ENCODE measurements at regions not wholly inside any gene's neighbourhood (a gene's known extent, or its start where the extent isn't known, plus 50 kb on each side); places are given as distances from the start of the nearest gene placed in this dataset.

DNA sequence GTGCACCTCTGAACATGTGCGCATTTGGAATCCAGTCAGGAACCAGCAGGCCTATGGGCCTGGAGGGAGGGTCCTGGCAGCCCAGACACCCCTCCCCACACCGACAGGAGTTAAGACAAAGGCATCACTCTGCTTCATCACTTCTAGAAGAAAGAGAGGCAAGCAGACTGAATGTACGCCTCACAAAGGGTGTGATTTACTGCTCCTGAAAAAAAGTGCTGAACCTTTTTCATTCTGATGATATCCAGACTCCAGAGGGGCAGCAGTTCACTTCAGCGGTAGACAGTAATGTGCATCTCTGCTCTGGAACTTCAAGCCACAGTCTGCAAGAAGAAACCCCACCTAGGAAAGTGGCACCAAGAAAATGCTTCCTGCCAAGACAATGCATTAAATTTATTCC lies 88.2 kb upstream of the TMEM72 start:
- no peak for DNase-seq (ENCODE audit: low spot score)

DNA sequence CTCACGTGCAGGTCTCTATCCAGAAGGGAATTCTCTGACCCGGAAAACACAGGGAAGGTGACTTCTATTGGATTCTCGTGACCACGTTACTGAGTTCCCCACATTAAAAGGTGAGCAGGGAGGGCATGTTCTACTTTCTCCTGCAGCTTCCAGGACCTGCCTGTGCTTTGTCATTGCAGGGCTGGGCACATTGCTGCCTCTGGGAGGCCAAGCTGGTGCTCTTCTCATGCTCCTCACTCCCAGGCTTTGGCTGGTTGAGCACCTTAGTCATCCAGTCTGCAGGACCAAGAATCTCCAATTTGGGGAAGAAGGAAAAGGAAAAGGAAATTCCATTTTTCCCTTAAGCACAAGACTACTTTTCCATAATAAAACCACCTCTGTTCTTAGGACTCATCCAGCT lies 86.5 kb upstream of the TMEM72 start:
- DNase-seq (ENCODE audit: low spot score), result no peak

DNA sequence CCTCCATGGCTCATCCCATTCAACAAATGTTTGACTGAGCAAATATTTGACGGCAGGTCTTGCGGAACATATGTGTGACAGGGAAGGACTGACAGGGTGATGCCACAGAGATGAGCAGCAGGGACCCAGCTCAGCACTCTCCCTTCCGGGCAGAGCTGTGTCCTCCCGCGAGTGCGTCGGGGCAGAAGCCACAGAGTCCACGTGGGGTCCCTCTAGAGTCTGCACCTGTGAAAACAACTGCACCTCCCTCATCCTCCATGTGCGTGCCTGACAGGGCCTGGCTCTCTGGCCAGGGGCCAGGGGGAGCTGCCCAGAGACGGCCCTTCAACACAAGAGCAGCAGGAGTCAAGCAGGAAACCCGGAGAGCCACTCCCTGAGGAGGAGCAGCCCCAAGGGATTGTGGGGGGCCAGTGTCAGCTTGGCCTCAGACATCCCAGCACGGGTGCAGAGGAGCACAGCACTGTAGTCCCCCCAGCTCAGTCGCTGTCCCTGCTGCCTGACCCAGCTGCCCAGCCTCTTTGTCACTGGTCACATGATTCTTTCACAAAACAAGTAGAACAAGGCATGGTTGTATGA lies 83.6 kb upstream of the TMEM72 start:
- no peak for DNase-seq (ENCODE audit: low spot score)

DNA sequence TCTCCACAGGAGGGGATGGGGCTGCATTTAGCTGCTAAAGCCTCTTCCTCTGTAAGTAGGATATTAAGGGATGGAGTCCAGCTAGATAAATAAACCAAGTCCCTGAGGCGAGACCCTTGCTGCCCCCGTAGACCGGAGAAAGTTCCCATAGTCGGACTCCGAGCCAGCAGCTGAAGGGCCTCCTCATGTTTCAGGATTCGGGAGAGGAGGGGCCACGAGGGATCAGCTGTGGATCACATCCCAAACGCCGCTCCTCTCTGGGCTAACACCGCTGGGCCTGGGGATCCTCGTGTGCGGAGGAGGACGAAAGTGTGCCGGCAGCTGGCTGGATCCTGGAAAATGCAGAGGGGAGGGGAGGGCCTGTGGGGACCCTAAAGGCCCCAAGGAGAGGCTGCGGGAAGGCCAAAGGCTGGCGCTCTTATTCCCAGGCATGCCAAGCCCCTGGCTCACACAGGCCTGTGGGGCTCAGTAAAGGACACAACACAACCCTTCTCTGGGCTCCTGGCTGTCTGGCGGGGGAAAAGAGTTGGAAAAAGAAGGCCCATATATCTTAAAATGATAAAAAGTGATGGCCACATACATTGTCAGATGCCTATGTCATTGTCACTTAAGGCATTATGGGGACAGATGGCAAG lies 82.5 kb upstream of the TMEM72 start:
- no peak for DNase-seq (ENCODE audit: low spot score)

DNA sequence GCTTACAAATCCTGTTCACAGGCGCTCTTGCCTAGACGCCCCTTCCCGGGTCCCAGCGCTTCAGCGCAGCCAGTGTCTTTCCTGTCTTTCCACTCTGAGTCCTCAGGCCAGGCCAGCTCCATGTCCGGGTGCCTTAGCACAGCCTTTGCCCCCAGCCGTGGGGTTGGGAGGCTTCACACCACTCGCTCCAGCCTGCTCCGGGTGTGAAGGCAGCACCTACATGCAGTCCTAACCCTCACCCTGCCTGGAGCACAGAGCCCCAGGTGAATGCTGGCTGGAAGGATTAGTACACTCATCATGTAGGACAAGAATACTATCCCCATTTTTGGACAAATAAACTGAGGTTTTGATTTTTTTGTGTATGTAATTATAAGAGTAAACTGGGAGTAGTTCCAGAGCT lies 81.7 kb upstream of the TMEM72 start:
- no peak for DNase-seq (ENCODE audit: low spot score)

DNA sequence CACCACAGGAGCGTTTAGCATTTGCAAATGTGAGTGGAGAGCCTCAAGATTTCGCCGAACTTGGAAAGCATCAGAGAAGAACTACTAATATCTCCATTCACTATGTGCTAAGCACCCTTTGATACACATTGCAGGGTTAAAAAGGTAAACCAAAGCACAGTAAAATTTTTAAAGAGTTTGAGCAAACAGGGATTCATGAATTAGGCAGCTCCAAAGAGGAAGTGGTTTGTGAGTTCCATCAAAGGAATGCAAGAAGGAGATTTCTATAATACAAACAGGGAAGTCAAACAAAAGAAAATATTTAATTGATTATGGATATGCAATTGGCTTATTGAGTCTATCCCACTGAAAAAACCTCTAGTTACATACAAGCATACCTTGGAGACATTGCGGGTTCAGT lies 81.1 kb upstream of the TMEM72 start:
- peak; percentile 10 for DNase-seq (ENCODE audit: low spot score)

DNA sequence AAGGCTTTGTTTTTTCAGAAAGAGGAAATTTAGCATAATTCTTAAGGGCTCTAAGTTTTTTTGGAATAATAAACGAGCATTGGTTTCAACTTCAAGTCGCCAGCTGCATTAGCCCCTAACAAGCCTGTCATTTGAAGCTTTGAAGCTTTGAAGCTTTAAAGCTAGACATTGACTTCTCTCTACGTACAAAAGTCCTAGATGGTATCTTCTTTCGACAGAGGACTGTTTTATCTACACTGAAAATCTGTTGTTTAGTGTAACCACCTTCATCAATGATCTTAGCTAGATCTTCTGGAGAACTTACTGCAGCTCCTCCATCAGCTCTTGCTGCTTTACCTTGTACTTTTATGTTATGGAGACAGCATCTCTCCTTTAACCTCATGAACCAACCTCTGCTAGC lies 79.6 kb upstream of the TMEM72 start:
- DNase-seq (ENCODE audit: low spot score), result no peak

DNA sequence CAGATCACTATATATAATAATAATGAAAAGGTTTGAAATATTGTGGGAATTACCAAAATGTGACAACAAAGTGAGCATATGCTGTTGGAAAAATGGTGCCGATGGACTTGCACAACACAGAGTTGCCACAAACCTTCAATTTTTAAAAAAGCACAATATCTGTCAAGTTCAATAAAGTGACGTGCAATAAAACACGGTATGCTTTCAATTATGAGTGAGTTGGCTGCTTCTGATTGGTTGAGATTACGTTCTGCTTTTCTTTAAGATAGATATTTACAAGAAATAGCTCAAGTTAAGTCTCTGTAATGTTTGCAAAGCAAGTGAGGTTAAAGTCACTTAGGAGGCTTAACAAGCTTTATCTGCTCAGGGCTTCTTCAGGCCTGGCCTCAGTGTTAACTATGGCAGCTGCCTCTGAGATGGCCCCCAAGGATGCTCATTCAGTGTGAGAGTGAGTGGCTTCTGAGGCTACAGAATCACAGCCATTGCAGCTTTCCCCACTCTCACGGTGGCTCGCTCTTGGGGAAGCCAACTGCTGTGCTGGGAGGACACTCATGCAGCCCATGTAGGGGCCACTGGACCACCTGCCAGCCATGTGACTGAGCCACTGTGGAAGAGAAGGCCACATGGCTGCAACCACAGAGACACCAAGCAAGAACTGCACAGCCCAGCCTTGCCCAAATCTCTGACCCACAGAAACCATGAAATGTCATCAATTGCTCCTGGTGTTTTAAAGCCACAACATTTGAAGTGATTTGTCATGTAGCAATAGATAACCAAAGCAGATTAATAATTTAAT lies 78.3 kb upstream of the TMEM72 start:
- no peak for DNase-seq (ENCODE audit: low spot score)

DNA sequence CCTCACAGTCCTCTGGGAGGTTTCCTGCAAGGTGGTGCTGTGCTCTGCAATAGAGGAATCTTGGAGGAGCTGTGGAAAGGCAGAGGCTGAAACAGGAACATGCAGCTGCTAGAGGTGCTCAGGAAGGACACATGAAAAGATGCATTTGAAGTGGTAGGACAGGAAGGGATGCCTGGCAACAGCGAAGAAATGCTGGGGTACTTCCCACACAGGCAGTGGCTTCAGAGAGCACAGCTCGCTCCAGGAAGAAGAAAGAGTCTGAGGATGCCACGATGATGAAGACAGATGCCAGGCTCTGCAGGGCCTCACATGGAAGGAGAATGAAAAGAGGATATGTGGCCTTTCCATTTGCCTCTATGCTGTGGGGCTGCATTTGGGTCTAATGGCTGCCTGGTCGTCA lies 77.0 kb upstream of the TMEM72 start:
- DNase-seq (ENCODE audit: low spot score), result no peak

DNA sequence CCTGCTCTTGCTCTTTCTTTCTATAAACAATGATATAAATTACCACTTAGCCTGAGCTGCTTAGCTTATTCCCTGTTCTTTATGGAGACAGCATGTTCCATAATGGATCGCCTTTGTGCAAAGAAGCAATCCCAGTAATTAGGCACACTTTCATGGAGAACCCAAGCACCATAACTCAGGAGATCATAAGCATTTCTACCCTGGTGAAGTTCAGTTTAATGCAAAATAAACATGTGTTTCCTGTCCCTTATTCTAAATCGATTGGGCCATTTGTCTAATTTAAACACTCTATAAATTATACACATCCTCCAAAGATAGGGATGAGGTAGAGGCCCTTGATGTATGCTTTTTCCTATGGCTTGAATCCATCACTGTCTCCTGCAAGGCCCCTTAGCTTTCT lies 75.8 kb upstream of the TMEM72 start:
- DNase-seq (ENCODE audit: low spot score), result no peak

DNA sequence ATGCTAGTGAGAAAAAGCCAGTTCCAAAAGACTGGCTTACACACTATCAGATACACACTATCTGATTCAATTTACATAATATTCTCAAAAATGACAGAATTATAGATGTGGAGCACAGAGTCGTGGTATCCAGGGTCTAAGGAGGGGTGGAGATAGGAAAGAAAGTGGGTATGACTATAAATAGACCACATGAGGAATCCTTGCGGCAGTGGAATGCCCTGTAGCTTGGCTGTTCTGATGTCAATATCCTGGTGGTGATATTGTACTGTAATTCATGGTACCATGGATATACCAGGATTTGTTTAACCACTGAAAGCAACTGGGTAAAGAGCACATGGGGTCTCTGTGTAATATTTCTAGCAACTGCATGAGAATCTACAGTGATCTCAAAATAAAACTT lies 67.7 kb upstream of the TMEM72 start:
- DNase-seq (ENCODE audit: low spot score), result no peak

DNA sequence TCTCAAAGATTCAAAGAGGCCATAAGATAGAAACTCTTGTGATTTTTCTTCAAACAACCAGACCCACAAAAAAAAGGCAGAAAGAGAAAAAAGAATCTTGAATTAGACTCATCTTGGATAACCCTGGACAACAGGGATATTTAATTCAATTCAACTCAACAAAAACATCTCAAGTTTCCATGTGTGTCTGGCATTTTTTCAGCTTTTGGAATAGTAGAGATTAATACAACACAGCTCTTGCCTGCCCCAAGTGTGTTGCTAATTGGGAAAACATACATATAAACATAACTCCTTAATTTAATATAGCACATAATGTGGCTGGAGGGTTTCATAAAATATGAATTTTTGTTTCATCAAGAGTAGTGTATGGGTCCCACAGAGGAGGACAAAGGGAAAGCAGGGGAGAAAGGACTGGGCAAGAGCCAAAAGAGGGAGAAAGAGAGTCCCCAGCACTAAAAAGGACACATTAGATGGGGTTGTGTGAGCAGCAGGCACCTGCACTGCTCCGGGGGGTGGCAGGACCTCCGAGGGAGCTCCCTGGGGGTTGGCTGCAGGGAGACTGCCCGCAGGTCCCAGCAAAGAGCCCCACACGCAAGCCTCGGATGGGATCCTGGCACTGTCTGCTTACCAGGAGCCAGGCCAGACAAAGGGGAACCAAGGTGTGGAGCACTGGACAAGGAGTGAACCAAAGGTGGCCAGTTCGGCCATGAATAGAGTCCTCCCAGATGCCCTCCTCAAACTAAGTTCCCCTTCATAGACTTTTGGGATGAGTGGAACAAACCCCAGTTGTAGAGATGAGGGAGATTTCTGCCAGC lies 65.6 kb upstream of the TMEM72 start:
- no peak for DNase-seq (ENCODE audit: low spot score)

DNA sequence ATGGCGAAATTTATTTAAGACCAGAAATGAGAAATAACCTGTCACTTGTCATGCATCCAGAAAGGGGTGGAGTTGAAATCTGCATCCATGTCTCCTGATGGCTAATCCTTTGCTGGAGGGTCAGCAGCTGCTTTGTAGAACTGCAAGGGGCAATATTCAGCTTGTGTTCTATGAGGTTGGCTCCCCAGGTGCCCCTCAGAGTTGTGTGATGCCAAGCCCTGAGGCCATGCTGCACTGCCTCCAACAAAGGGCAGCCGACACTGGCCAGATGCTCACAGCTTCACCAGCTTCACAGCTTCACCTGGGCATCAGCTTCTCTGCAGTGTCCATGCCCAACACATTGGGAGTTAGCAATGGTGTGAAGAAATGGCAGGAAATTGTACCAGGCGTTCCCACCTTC lies 64.0 kb upstream of the TMEM72 start:
- no peak for DNase-seq (ENCODE audit: low spot score)

DNA sequence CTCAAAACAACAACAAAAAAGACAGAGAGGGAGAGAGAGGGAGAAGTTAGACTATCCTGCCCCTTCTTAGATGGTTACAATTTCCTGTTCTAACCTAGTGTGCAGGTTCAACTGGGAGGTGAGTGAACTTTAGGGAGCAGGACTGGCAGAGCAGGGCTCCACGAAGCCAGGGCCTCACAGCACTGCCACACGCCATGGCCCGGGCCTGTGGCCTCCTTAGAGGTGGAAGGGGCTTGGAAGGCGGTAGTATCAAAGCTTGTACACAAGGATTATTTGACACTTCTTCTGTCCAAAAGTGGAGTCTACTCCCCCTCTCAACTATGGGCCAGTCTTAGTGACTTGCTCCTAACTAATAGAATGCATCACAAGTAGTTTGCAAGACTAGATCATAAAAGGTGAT lies 62.9 kb upstream of the TMEM72 start:
- DNase-seq (ENCODE audit: low spot score), result no peak

DNA sequence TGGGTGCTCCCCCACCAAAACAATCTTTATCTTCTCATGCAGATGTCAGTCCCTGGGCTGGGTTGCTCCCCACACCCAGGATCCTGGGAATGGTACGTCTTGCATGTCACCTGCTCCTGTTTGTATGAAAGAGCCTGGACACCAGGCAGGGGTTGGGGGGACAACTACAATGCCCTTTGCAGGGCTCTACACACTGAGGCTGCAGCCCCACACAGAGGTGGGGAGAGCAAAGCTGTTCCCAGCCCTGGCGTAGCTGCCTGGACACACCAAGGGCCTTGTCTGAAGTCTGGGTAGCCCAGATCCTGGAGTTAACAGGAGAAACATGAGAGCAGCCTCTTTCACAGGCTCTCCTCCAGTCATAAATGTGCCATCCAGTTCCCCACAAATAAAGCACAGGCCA lies 61.2 kb upstream of the TMEM72 start:
- DNase-seq (ENCODE audit: low spot score), result no peak

DNA sequence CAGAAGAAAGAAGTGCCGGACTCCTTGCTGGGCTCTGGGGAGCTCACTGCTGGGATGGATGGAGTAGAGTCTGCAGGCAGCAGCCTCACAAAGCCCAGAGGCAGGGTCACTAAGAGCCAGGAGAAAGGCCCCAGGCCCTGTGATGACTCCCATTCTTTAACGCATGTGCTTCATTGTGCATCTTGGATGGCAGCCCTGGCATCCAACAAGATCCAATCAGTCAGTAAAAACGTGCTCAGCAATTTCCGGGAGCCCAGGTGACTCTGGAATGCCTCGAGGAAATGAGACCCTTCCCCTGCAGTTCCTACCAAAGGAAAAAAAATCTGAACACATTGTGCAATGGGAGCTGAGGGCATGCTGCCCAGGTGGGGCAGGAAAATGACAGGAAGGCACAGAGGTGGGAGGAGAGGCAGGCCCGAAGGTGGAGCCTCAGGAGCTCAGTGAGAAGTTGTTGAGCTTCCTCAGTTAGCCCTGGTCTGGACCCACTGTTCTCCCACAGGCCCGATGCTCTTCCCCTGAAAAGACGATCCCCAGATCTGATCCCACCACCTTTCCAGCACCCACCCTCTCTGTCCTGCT lies 60.7 kb upstream of the TMEM72 start:
- DNase-seq (ENCODE audit: low spot score), result no peak

DNA sequence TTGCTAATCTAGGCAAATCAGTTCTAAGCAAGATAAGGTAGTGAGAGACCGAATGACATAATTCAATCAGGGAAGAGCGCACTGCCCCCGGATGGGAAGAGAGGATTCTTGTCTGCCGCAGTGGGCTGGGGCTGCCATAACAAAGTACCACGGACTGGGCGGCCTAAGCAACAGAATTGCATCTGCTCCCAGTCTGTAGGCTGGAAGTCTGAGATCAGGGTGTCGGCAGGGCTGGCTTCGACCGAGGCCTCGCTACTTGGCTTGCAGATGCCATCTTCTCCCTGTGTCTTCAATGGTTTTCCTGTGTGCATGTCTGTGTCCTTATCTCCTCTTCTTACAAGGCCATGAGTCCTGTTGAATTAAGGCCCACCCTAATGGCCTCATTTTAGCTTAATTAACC lies 59.7 kb upstream of the TMEM72 start:
- no peak for DNase-seq (ENCODE audit: low spot score)

DNA sequence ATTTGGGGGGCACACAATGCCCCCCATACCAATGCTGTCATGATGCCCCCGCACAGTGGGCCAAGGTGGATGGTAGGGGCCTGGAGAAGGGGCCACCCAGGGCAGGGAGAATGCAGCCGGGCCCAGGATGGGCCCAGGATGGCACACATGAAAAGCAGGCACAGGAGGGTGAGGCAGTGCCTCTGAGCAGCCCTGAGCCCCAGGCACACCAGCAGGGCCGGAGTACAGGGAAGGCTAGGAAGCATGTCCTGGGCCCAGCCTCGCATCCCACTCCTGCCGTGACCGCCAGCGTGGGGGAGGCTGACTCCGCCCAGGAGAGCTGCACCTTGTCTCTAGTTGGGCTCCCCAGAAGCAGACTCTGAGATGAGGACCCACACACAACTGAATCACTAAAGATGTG lies 59.3 kb upstream of the TMEM72 start:
- DNase-seq (ENCODE audit: low spot score), result no peak

DNA sequence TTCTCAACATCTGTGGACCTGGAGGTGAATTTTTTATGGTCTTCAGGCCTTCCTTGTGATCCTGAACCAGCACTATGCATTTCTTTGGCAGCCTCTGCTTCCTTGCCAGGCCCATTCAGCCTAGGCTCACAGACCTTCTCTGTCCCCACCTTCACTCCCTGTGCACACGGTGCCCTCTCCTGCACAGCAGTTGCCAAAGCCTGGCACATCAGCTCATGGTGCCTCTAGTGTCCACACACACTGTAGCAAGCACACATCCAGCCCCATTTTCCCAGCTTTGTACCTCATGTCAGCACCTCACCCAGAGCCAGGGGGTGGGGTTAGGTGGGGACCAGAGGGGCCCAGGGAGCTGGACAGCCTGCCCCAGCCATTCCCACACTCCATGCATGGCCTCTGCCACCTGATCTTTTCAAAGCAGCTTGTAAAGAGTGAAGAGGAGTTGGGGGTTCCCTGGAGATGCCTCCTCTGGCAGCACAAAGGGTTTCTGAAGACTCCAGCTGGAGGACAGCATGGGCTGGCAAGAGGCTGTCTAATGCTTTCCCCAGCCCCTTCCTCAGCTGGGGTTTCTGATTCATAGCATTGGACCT lies 57.9 kb upstream of the TMEM72 start:
- DNase-seq (ENCODE audit: low spot score), result no peak

DNA sequence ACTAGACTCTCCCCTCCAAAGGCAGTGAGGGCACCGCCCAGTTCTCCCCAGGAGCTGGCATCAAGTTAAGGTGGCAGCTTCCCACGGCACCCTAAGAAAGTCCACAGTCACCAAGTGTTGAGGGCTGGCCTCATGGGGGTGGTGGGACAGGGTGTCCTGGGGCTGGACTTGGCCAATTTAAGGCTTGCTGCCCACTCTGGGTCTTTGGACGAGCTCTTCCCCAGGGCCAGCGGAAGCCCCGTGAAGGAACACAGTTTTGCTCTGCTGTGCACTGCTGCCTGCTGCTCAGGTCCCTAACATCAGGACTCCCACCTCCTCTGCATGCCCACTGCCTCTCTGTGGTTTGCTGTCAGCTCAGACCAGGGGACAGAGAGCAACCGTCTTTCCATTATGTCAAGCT lies 57.3 kb upstream of the TMEM72 start:
- DNase-seq (ENCODE audit: low spot score), result no peak

DNA sequence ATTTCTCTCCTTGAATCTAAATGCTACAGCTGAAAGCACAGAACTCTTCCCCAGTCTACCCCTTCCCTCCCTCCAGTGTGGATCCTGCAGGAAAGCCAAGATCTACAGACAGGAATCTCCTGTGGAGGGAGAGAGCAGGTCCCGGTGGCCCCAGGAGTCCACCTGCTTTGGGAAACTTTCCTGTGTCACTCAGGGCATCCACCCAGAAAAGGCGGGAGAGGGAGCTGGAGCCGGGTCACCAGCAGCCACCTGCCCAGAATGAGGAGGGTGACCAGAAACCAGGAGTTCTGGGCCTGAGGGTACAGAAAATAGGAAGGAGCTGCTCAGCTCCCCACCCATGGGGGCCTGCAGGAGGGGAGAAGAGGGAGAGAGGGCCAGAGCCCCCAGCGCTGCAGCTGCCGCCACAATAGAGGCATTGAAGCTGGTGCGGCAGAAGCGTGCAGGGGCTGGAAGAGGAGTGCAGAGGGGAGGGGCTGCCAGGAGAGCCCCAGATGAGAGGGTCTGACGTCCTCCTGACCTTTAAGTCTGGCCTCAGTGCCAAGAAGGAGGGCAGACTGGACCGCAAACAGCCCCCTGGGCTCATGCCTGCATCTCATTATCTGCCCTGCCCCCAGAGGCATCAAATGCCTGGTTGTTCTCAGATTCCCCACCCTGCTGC lies 56.3 kb upstream of the TMEM72 start:
- DNase-seq (ENCODE audit: low spot score), result no peak

DNA sequence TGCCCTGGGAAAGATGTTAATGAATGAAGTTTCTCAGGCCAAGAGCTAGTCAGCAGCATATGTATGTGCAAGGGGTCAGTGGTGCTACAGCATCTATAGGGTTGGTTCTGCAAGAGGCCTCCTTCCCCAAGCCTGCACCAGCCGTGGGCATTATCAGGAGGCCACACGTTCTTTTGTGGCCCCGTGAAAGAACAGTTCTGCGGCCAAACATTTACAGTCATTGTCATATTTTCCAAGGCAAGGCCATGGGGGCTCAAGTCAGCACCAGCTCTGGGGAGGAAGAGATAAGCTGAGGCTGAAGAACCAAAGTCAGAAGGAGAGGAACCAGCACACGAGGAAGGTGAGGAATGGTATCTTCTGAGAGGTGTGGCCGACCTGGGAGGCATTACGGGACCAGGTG lies 54.4 kb upstream of the TMEM72 start:
- DNase-seq (ENCODE audit: low spot score), result no peak
